Activated CD4-positive, alpha-beta T cell treated with anti-CD3 and anti-CD28 coated beads, Interleukin-2, amount 50 U/mL, for 4 hours (primary cell): ENCODE measurements at regions not wholly inside any gene's neighbourhood (a gene's known extent, or its start where the extent isn't known, plus 50 kb on each side); places are given as distances from the start of the nearest gene placed in this dataset.
"Not testable (repeated sequence)": the region's sequence is repeated elsewhere in the genome, so short reads cannot be mapped to it uniquely, and the experiment has no call there.

Experiments used
- DNase-seq, 2 experiments: peaks; one replicate each; pipeline ENCODE4 v3.0.0-alpha.2; 2020

DNA sequence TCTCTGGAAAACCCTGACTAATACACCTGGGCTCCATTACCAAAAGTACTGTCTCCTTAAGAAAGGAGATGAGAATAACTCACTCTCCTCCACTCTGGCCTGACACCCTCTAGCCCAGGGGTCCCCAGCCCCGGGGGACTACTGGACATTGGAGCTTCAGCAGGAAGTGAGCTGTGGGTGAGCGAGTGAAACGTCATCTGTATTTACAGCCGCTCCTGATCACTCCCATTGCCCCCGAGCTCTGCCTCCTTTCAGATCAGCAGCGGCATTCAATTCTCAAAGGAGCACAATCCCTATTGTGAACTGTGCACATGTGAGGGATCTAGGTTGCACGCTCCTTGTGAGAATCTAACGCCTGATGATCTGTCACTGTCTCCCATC lies 126.3 kb upstream of the TNRC6C start:
- DNase-seq, result no peak

DNA sequence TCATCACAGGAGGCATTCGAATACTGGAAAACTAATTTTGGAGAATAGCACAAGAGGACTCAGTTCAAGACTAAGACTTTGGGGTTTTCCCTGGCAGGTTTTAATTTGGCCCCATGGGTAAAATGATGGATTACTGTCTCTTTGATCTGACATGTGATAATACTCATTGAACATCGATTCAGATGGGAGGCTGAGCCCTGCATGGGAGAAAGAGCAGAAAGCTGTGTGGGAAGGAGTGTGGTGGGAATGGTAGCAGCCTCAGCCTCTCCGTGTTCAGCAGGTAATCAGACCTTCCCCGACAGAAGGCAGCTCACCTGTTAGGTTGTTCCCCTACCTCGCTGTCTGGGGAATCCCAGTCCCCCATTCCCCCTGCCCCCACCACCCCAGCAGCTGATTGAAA lies 124.7 kb upstream of the TNRC6C start:
- DNase-seq, result no peak

DNA sequence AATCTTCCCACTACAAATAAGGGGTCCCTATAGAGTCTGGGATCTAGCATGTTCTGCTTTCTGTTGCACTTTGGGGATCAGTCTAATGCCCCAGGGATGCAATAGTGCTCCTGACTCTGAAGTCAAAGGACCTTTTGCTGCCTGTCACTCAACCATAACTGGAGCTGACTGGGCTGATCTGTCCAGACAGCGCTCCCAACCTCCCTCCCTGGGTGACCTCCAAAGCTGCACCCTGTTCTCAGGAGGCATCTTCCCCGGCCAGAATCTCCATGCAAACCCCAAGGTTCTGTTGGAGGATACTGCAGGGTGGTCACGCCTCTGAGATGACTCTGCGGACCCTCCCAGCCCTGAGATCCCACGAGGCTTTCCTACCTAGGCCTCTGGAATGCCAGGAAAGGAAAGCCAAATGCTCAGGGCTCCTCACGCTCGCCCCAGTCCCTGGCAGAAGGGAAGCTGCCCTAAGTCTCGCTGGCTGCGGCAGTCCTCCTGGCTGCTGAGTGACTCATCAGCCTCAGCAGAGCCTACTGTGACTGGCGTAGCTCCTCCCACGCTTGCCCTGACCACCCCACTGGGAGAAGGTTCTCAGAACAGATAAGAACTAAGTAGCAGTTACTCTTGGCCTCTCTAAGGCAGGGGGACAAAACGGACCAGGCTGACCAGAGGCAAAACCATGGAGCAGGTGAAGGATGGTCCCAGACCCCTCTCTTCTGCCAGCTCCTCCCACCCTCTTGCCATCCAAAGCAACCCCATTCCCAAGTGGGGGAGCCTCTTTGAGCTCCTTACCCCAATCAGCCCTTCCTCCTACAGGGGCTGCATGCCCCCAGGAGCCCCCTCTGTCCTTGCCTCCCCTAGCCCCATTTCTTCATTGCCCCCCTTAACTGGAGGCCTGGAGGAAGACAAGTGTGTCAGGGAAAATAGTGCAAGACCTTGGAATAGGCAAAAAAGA lies 124.1 kb upstream of the TNRC6C start:
- peak; percentile 54 to 61 for DNase-seq

DNA sequence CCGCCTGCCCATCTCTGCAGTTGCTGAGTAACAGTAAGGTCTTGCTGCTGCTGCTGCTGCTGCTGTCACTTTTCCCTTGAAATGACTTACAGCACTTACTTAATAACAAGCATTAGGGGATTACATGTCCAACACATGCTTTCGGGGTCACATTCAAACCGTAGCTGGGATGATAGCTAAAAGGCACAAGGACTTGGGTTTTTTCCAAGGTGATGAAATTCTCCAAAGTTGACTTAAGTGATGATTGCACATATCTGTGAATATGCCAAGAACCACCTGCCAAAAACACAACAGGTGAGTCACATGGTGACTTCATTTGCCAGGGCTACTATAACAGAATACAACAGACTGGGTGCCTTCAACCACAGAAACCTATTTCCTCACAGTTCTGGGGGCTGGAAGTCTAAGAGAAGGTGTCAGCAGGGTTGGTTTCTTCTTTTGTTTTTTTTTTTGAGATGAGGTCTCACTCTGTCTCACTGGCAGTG lies 121.9 kb upstream of the TNRC6C start:
- DNase-seq, result no peak

DNA sequence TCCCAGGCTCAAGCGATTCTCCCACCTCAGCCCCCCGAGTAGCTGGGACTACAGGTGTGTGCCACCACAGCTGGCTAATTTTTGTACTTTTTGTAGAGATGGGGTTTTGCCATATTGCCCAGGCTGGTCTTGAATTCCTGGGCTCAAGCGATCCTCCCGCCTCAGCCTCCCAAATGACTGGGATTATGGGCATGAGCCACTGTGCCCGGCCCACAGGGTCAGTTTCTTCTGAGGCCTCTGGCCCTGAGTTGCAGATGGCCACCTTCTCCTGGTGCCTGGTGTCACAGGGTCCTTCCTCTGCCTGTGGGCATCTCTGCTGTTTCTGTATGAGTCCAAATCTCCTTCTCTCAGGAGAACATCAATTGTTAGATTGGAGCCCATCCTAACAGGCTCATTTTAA lies 121.4 kb upstream of the TNRC6C start:
- not testable (repeated sequence) for DNase-seq

DNA sequence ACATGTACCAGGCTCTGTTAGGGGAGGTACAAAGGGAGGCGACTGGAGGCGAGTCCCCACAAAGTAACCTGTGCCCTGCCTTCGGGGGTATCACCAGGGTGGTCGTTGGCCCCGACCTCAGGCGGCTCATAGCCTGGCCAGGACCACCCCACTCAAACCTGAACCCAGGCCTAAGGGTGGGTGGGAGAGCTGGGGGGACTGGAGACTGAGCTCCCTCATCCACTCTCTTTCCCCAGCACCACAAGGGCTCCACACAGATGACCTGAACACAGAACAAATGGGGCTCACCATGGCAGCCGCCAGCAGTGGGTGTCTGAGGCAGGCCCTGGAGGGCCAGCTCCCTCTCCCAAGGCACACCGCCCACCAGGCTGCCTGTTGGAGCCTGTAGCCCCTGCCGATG lies 120.6 kb upstream of the TNRC6C start:
- no peak for DNase-seq

DNA sequence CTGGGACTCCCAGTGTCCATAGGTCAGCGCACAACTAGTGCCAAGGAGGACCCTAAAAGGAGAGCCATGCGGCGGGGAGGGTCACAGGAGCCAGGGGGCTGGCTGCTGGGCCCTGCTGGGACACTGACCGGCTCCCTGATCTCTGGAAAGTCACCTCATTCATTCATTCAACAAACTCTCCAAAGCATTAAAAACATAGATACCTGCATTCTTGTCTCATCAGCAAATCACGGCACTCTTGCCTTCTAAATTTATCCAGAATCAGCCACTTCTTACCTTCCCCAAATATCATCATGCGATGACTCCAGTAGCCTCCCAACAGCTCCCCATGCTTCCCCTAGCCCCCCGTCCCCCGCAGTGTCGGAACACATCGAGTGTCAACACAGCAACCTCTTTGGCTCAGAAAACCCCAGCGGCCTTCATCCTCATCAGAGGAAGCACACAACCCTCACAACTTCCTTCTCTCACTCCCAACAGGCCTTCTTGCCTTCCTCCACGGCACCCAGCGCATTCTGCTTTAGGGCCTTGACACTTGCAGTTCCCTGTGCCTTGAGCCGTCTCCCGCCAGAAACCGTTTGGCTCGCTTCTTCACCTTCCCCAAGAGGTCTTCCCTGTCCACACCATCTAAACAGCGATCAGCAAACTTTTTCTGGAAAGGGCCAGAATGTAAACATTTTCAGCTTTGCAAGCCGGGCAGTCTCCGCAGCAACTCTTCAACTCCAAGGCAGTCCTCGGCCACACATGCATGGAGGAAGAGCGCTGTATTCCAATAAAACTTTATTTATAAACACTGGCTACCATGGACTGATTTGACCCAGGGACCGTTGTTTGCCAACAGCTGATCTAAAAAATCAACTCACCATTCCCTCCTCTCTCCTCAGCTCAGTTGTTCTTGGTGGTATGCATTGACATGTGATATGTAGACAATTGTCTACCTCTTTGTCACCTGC lies 119.5 kb upstream of the TNRC6C start:
- DNase-seq, result no peak

DNA sequence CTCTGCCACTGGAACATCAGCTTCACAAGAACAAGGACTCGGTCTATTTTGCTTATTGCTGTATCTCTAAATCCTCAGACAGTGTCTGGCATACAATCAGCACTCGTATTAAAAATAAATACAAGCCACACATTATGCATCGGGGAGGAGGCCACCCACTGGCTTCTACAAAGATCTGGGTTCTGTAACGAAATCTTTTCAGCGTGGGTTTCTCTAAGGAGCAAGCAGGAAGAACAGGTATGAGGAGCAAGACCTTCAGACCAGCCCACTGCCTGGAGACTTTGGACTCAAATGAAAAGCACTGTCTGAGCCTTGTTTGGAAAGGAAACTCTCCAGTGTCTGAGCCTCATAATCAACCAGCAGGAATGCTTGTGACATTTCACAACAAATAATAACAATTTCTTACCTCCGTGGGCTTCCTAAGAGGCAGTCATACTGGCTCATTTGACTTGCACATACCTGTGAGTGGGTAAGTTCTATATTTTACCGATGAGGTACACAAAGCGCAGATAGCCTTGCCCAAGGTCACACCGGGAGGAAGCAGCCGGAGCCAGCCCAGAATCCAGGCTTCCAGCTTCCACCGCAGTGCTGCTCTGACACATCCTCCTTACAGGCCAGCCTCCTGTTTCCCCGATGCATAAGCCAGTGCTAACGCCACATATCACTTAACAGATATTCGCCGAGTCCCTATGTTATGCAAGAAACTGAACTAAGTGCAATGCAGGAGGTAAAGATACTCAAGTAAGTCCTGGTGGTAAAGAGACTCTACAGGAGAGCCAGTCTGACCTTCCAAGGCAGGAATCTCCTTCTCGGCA lies 118.6 kb upstream of the TNRC6C start:
- no peak for DNase-seq

DNA sequence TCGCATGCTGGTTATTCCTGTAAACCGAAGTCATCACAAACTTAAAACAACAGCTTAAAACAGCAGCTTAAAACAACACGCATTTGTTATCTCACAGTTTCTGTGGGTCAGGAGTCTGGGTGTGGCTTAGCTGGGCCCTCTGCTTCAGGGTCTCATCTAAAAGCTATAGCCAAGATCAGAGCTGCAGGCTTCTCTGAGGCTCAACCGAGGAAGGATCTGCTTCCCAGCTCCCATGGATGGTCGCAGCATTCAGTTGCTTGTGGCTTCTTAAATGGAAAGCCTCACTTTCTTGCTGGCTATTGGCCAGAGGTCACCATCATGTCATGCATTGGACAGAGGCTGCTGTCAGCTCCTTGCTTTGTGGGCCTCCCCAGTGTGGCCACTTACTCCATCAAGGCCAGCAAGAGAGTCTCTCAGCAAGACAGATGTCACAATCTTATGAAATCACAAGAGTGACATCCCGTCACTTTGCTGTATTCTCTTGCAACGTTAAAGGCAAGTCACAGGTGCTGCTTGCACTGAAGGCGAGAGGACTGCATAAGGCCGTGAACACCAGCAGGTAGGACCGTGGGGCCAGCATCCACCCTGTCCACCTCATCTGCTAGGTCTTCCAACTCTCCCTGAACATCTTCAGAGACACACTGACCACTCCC lies 117.9 kb upstream of the TNRC6C start:
- no peak for DNase-seq

DNA sequence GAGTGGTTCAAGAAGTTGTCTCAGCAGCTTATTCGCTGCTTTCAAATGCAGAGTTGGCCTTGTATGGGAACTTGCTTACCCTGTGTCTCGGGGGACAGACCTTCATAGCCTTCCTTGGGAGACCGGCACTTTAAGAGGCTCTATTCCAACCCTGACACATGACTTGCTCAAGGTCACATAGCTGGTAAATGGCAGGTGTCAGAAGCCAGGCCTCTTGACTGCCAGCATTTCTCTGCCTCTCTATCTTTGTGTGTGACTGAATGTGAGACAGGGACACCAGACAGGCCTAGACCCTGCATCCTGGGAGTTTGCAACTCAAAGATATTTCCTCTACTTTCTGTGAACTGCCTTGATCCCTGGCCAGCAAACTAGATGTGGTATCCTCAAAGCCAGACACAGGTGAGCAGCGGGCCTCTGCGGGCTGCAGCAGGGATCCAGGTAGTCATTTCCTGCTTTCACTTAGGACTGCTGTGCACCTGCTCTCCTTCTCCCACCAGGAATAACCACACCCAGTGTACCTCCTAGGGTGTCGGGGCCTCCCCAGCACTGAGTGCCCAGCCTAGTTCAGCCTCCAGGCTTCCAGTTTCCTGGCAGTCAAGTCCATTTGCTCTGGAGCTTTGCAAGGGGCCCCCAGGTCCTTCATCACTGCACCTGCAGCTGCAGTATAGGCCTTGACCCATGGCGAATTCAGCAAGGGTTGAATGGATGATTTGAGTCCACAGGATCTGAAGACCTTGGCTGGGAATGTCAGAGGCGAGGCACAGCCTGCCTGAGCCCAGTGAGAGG lies 116.6 kb upstream of the TNRC6C start:
- DNase-seq, result no peak

DNA sequence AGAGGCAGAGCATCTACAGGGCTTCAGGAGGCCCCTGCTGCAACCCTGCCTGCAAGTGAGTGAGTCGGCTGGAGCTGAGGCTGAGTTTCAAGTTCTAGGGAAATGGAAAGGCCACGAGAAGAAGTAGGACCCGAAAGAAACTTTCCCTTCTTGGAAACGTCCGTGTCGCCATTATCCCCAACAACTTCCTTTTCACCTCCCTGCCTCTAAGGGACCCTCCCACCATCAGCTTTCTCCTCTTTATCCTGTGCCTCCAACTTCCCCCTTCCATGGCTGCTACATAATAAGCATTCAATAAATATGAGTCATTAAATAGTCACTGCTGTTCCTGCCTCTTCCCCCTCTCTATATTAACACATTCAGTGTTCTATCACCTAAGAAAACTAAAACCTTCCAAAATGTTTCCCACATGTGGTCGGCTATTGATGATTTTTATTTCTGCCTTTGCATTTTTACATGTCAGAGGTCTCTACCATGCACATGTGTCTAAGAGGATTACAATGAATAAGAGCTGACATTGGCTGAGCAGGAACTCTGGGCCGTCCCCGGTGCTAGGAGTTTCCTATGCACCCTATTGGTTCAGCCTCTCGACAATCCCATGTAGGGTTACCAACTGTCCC lies 115.9 kb upstream of the TNRC6C start:
- DNase-seq, result no peak

DNA sequence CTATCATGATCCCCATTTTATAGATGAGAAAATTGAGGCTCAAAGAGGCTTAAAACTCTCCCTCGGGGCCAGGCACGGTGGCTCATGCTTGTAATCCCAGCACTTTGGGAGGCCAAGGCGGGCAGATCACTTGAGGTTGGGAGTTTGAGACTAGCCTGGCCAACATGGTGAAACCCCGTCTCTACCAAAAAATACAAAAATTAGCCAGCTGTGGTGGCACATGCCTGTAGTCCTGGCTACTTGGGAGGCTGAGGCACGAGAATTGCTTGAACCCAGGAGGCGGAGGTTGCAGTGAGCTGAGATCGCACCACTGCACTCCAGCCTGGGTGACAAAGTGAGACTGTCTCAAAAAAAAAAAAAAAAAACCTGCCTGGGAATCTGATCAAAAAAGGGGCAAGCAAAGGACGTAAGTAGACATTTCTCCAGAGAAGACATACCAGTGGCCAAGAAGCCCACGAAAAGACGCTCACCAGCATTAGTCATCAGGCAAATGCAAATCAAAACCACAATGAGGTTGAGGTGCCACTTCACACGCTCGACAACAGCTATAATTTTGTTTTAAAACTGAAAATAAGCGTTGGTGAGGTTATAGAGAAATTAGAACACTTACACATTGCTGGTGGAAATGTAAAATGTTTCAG lies 115.1 kb upstream of the TNRC6C start:
- peak; percentile 52 to 60 for DNase-seq

DNA sequence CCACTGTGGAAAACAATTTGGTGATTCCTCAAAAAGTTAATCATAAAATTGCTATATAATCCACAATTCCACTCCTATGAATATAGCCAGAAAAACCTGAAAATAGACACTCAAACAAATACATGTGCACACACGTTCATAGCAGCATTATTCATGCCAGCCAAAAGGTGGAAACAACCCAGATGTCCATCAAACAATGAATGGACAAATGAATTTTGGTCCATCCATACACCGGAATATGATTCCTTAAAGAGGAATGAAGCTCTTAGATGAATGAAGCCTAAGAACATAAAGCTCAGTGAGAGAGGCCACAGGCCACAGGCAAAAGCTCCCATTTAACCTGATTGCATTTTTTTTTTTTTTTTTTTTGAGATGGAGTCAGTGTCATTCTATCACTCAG lies 114.6 kb upstream of the TNRC6C start:
- DNase-seq, result no peak

DNA sequence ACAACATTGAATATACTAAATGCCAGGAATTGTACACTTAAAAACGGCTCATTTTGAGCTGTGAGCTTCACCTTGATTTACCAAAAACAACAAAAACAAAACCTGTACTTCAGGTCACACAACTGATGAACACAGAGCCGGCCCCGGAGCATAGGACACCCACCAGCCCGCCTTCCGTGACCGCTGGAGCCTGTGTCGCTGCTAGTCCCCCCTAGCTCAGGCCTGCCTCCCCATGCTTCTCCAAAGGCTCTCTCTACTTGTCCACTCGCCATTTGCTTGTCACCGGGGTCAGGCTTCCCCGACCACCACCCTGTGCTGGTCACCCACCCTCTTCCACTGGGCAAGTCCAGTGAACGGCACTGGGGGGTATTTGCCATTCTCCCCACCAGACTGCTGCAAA lies 113.8 kb upstream of the TNRC6C start:
- no peak for DNase-seq

DNA sequence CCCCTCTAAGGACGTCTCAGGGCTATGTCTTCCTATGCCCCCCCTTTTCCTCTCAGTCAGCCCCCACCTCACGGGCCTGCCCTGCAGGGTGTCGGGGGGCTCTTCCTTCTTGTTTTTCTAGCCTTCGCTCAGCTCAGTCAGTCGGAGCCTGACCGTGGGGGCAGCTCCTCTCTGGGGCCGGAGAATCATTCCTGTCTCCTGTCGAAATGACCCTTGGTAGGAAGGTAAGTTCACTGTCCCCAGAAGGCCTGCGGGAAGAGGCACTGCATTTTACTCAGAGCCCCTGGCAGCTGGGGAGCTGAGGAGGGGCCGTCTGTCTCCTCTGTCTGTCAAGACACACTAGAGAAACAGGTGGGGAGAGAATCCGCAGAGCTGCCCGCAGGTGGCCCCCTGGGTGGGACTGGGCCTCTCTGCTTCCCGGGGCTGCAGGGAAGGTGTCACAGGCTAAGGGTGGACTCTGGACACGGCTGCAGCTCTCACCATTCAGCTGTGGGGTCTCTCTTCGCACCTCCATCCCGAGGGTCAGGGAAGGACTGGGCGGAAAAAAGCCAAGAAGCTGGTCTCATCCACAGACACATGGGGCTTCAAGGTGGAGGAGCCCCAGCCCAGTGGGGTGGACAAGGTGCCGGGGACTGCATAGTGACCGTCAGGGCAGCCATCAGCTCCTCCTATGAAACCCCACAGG lies 112.8 kb upstream of the TNRC6C start:
- DNase-seq, result no peak

DNA sequence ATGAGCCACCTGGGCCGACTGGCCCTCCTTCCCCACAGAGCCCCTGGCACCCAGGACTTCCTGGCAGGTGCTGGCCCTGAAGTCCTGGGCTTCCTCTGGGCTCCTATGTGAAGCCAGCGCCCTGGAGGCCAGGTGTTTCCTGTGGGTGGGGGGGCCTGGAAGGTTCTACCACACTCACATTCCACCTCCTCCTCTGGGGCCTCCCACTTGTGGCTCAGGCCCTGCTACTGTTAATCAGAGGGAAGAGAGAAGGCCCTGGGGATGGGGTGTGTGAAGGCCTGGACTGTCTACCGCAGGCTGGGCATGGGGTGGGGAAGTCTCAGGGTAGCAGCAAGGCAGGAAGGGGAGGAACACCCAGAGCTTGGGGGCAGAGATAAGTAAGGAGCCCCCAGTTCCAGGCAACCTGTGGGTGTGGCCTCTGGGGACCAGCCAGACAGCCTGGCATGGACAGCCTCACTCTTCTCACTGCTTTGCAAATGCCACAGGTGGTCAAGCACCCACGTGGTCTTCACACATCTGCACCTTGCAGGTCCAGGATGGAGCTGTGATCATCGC lies 111.9 kb upstream of the TNRC6C start:
- DNase-seq, result peak in 1 of 2 experiments; percentile 17

DNA sequence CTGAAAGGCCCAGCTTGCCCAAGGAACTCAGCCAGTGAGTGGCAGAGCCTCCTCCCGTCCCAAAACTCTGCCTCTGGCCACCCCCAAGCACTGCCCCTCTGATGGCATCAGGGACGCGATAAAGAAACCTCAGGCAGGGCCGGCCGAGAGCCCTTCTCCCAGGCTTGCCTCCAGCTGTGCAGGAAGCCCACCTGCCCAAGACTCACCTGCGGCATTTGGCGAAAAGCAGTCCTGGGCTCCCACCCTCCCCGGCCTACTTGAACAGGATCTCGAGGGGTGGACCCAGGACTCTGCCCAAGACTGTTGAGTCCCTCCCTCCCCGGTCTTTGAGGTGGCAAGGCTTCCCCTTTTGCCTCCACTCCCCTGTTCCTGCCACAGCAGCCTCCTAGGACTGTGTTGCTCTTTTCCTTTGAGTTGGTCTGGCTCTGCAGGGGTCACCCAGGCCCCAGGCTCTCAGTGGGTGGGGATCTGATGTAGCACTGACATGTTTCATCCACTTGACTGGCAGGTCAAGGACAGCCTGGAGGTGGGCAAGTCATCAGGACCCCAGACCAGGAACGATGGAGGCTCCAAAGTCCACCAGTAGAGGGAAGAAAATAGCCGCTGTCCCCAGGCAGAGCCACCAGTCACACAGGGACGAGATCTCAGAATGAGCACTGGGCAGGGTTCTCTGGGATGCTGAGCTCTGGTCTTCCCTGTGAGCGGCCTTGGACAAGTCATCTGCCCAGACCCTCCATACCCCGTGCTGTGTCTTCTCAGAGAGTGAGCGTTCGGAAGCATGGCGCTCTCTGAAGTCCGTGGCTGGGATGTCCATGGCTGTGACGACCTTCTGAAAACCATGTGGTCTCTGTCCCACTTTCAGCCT lies 111.0 kb upstream of the TNRC6C start:
- DNase-seq, result no peak

DNA sequence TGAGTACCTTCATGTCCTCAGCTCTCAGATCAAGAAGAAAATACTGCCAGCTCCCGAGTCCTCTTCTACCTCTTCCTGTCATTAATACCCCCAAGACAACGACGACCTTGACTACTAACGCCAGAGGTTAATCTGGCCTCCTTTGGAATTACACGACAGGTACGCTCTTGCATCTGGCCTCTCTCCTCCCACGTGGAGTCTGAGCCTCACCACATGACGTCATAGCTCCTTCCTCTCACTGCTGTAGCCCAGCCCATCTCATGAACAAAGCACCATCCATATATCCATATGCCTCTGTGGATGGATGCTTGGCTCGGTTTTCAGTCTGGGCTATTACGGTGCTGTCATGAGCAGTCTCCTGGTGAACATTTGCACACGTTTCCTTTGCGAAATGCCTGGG lies 110.2 kb upstream of the TNRC6C start:
- DNase-seq, result no peak
